Activated CD8-positive, alpha-beta T cell treated with anti-CD3 and anti-CD28 coated beads, Interleukin-2, amount 10 ng/mL, durations not matched to agents 7 days and 5 days (primary cell): ENCODE measurements at regions not wholly inside any gene's neighbourhood (a gene's known extent, or its start where the extent isn't known, plus 50 kb on each side); places are given as distances from the start of the nearest gene placed in this dataset.

Experiments used
- ATAC-seq: fragments of 150-1000 bp; cut with Tn5 transposase; one replicate; pipeline ENCODE4 v1.10.0; 2021; ENCODE audit warnings: moderate library complexity
- CTCF ChIA-PET: fragments of 350-600 bp; sonication (Branson Sonifier 250); formaldehyde crosslinking; loops from one replicate; lab custom pipeline; 2021; ENCODE audit warnings: antibody characterized with exemption; lab: Charles Lee
- POLR2A ChIA-PET: fragments of 350-600 bp; sonication (Branson Sonifier 250); formaldehyde crosslinking; loops from one replicate; lab custom pipeline; 2021; ENCODE audit warnings: antibody characterized with exemption; lab: Charles Lee
- DNase-seq: peaks from one replicate; pipeline ENCODE4 v3.0.0-alpha.2; 2020
- H3K27ac Mint-ChIP-seq: one replicate; pipeline ENCODE4 v1.8.0; 2021; ENCODE audit warnings: mild to moderate bottlenecking, mixed read lengths
- H3K27me3 Mint-ChIP-seq: one replicate; pipeline ENCODE4 v1.8.0; 2021; ENCODE audit warnings: low read depth, mixed read lengths
- H3K36me3 Mint-ChIP-seq: one replicate; pipeline ENCODE4 v1.8.0; 2021; ENCODE audit warnings: low read depth, mixed read lengths
- H3K4me1 Mint-ChIP-seq: one replicate; pipeline ENCODE4 v1.8.0; 2021; ENCODE audit warnings: low read depth, mixed read lengths
- H3K4me3 Mint-ChIP-seq: one replicate; pipeline ENCODE4 v1.8.0; 2021; ENCODE audit warnings: mild to moderate bottlenecking, mixed read lengths
- H3K9me3 Mint-ChIP-seq: one replicate; pipeline ENCODE4 v1.8.0; 2022; ENCODE audit warnings: mixed read lengths; ENCODE audit not compliant: insufficient read depth

DNA sequence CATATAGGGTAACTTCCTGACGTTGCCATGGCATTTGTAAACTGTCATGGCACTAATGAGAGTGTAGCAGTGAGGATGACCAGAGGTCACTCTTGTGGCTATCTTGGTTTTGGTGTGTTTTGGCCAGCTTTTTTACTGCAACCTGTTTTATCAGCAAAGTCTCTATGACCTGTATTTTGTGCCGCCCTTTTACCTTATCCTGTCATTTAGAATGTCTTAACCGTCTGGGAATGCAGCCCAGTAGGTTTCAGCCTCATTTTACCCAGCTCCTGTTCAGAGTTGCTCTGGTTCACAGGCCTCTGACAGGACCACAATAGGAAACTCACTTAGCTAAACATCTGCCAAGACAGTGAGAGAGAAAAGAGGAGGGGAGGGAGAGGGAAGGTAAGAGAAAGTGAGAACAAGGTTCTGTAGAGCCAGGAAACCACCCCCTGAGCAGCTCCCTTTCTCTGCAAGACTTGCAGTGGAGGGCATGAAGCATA lies 64.8 kb upstream of the PLEKHG3 start:
- Mint-ChIP-seq H3K4me1 (peaks cover 10% of the 10 kb centered on the region), H3K4me3 (no peak overlapping the region), H3K27me3 (peaks cover 25% of the 10 kb centered on the region), H3K9me3 (no peaks in the 10 kb centered on the region), H3K36me3 (no peaks in the 10 kb centered on the region), H3K27ac (no peak overlapping the region)
- peak; percentile 22 for ATAC-seq
- POLR2A ChIA-PET: no interaction called here
- no peak for DNase-seq
- CTCF ChIA-PET: interaction anchor here (0.9 kb wide), 1 partner anchor 253 kb away, joined by 3 read pairs; no protein-coding TSS in a partner anchor

DNA sequence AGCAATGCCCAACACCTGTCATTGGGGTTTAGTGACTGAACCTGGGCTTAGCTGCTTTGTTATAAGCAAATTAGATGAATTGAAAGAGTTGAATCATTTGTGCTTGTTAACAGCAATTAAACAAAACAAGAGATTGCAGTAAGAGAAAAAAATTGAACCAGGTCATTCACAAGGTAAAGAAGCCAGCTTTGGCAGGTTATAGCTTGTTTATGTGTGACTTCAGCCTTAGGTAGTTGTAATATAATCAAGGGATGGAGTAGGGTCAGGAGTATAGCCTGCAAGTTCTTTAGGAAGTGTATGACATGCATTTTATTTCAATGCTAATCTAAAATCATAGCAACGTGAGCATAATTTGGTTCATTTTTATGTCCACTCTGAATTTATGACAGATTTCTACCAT lies 63.4 kb upstream of the PLEKHG3 start:
- Mint-ChIP-seq H3K27ac (no peak overlapping the region), H3K4me1 (peaks cover 10% of the 10 kb centered on the region), H3K9me3 (no peaks in the 10 kb centered on the region), H3K36me3 (no peaks in the 10 kb centered on the region), H3K27me3 (peaks cover 22% of the 10 kb centered on the region), H3K4me3 (no peak overlapping the region)
- ATAC-seq (no peak), DNase-seq (no peak)
- POLR2A ChIA-PET: no interaction called here
- CTCF ChIA-PET: no interaction called here

DNA sequence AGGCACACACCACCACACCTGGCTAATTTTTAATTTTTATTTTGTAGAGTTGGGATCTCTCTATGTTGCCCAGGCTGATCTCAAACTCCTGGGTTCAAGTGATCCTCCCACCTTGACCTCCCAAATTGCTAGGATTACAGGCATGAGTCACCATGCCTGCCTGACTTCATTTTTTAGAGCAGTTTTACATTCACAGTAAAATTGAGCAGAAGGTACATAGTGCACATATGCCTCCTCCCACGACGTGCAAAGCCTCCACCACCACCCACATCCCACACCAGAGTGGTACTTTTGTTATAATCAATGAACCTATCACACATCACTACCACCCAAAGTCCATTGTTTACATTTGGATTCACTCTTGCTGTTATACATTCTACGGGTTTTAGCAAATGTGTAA lies 62.5 kb upstream of the PLEKHG3 start:
- Mint-ChIP-seq H3K9me3 (no peaks in the 10 kb centered on the region), H3K27ac (no peak overlapping the region), H3K4me3 (no peak overlapping the region), H3K36me3 (no peaks in the 10 kb centered on the region), H3K27me3 (peaks cover 22% of the 10 kb centered on the region), H3K4me1 (peaks cover 6% of the 10 kb centered on the region)
- CTCF ChIA-PET: interaction anchor here (1.4 kb wide), 1 partner anchor 108 kb away, joined by 3 read pairs; no protein-coding TSS in a partner anchor
- ATAC-seq (no peak), DNase-seq (no peak)
- POLR2A ChIA-PET: no interaction called here

DNA sequence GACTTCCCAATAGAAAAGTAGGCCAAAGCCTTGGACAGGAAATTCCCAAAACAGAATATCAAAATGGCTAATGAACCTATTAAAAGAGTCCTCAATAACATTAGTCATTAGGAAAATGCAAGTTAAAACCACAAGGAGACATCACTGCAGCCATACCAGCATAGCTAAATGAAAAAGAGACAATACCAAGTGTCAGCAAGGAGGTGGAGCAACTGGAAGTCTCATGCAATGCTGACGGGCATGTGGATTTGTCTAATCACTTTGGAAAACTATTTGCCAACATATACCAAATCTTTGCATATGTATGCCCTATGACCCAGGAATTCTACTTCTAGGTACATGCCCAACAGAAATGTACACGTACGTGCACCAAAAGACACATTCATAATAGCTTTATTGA lies 60.5 kb upstream of the PLEKHG3 start:
- no peak for ATAC-seq
- ChIA-PET CTCF (interaction anchor here (0.8 kb wide), 1 partner anchor 164 kb away, joined by 3 read pairs; no protein-coding TSS in a partner anchor), POLR2A (no interaction called here)
- no peaks in the 10 kb centered on the region for H3K36me3 Mint-ChIP-seq
- H3K9me3 Mint-ChIP-seq: no peaks in the 10 kb centered on the region
- H3K27me3 Mint-ChIP-seq: peaks cover 21% of the 10 kb centered on the region
- H3K4me1 Mint-ChIP-seq: peaks cover 4% of the 10 kb centered on the region
- no peak for DNase-seq
- H3K27ac Mint-ChIP-seq: no peak overlapping the region
- H3K4me3 Mint-ChIP-seq: no peak overlapping the region

DNA sequence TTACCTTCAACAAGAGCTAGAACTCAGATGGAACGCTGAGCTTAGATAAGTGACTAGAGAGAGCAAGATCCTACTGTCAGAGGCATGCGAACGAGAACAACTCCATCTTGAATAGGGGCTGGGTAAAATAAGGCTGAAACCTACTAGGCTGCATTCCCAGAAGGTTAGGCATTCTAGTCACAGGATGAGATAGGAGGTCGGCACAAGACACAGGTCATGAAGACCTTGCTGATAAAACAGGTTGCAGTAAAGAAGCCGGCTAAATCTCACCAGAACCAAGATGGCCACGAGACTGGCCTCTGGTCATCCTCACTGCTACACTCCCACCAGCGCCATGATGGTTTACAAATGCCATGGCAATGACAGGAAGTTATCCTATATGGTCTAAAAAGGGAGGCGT lies 59.6 kb upstream of the PLEKHG3 start:
- Mint-ChIP-seq H3K27ac (no peak overlapping the region), H3K27me3 (peaks cover 19% of the 10 kb centered on the region), H3K4me1 (no peaks in the 10 kb centered on the region), H3K4me3 (no peak overlapping the region), H3K36me3 (no peaks in the 10 kb centered on the region), H3K9me3 (no peaks in the 10 kb centered on the region)
- CTCF ChIA-PET: interaction anchor here (2.0 to 2.7 kb wide), 2 partner anchors 8 to 9 kb away, joined by 4 to 8 read pairs; no protein-coding TSS in a partner anchor
- ATAC-seq (no peak), DNase-seq (no peak)
- POLR2A ChIA-PET: no interaction called here

DNA sequence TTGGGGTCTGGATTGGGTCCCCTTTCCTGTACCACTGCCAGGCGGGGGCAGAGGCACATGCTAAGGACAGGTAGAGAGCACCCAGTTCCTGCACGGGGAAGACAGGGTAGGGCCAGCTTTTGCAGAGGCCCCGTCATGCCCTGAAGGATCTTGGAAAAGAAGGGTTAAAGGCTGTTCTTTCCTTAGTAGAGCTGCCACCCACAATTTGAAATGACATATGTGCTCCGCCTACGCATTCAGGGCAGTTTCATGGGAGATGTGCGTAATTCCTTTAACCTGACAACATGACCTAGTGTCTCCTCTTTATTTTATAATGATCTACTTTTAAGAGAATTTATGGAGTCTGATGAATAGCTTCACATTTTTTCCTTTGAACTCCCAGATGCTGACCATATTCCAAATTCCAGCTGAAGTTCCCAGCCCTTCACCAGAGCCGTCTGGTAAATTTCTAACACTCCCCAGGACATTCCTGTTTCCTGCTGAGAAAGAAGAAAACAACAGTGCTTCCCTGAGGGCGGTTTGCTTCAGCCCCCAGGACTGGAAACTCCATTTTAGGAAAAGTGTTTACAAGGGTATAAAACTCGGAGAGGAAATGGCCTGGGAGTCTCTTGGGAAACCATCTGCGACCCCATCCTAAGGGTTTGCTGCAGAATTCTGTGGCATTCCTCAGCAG lies 58.9 kb upstream of the PLEKHG3 start:
- ATAC-seq (no peak), DNase-seq (no peak)
- Mint-ChIP-seq H3K9me3 (no peaks in the 10 kb centered on the region), H3K27ac (no peak overlapping the region), H3K4me1 (no peaks in the 10 kb centered on the region), H3K36me3 (no peaks in the 10 kb centered on the region), H3K4me3 (no peak overlapping the region), H3K27me3 (peaks cover 23% of the 10 kb centered on the region)
- POLR2A ChIA-PET: no interaction called here
- CTCF ChIA-PET: interaction anchor here (2.0 to 2.7 kb wide), 2 partner anchors 9 kb away, joined by 4 to 8 read pairs; no protein-coding TSS in a partner anchor

DNA sequence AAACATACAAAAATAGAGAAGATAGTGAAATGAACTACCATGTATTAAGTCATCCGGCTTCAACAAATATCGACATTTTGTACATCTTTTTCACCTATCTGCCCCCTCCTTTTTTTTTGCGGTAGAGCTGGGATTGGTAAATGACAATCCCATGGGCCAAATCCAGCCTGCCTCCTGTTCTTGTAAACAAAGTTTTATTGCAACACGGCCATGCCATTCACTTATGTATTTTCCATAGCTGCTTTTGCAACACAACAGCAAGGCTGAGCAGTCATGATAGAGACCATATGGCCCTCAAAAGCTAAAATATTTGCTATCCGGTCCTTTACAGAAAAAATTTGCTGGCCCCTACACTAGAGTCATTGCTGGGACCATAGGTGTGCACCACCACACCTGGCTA lies 58.1 kb upstream of the PLEKHG3 start:
- H3K9me3 Mint-ChIP-seq: no peaks in the 10 kb centered on the region
- ATAC-seq: no peak
- H3K4me3 Mint-ChIP-seq: no peak overlapping the region
- H3K27ac Mint-ChIP-seq: no peak overlapping the region
- H3K27me3 Mint-ChIP-seq: peaks cover 22% of the 10 kb centered on the region
- POLR2A ChIA-PET: no interaction called here
- H3K36me3 Mint-ChIP-seq: no peaks in the 10 kb centered on the region
- H3K4me1 Mint-ChIP-seq: no peaks in the 10 kb centered on the region
- no peak for DNase-seq
- CTCF ChIA-PET: interaction anchor here (2.0 to 2.7 kb wide), 2 partner anchors 8 to 10 kb away, joined by 4 to 8 read pairs; no protein-coding TSS in a partner anchor

DNA sequence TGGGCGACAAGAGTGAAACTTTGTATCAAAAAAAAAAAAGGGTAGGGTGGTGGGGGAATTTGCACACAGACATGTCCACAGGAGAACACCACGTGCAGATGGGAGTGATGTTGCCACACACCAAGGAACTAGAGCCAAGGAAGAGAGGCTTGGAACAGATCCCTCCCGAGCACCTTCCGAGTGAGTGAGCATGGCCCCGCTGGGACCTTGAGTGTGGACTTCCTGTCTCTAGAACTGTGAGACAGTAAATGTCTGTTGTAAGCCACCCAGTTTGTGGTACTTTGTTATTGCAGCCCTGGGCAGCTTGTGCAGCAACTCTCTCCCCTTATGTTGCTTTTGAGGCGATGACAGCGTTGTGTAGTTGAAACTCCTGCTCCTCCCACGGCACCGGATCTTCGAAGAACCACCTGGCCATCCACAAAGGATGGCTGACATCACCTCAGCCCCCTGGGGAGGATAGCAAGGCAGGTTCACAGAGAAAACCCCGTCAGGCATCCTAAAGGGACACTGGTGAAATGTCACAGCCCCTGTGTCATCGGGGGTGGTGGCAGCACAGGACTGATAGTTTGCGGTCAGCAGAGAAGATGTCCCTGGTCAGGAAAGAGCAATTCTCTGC lies 54.7 kb upstream of the PLEKHG3 start:
- H3K27ac Mint-ChIP-seq: no peak overlapping the region
- peaks cover 7% of the 10 kb centered on the region for H3K4me1 Mint-ChIP-seq
- H3K36me3 Mint-ChIP-seq: no peaks in the 10 kb centered on the region
- H3K4me3 Mint-ChIP-seq: no peak overlapping the region
- CTCF ChIA-PET: no interaction called here
- POLR2A ChIA-PET: no interaction called here
- peaks cover 24% of the 10 kb centered on the region for H3K27me3 Mint-ChIP-seq
- no peak for DNase-seq
- H3K9me3 Mint-ChIP-seq: no peaks in the 10 kb centered on the region
- ATAC-seq: no peak

DNA sequence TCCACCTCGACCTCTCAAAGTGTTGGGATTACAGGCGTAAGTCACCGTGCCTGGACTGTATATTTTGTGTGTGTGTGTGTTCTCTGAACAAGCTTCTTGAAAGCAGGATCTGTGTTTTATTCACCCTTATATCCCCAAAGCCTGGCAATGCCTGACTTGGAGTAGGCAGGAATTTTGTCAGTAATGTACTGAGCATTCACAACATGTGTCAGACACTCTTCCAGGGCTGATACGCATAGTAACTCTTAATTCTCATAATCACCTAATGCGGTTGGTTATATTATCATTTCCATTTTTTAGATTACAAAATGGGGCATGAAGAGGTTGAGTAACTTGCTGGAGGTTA lies 50.4 kb upstream of the PLEKHG3 start:
- CTCF ChIA-PET: interaction anchor here (0.9 to 1.6 kb wide), 3 partner anchors 9 to 18 kb away, joined by 3 to 14 read pairs (median 4); no protein-coding TSS in a partner anchor
- Mint-ChIP-seq H3K27me3 (peaks cover 22% of the 10 kb centered on the region), H3K27ac (no peak overlapping the region), H3K4me1 (peaks cover 14% of the 10 kb centered on the region), H3K9me3 (no peaks in the 10 kb centered on the region), H3K4me3 (no peak overlapping the region), H3K36me3 (peaks cover 2% of the 10 kb centered on the region)
- POLR2A ChIA-PET: interaction anchor here (0.6 kb wide), 1 partner anchor 226 kb away, joined by 3 read pairs; no protein-coding TSS in a partner anchor
- ATAC-seq: no peak
- DNase-seq: no peak

DNA sequence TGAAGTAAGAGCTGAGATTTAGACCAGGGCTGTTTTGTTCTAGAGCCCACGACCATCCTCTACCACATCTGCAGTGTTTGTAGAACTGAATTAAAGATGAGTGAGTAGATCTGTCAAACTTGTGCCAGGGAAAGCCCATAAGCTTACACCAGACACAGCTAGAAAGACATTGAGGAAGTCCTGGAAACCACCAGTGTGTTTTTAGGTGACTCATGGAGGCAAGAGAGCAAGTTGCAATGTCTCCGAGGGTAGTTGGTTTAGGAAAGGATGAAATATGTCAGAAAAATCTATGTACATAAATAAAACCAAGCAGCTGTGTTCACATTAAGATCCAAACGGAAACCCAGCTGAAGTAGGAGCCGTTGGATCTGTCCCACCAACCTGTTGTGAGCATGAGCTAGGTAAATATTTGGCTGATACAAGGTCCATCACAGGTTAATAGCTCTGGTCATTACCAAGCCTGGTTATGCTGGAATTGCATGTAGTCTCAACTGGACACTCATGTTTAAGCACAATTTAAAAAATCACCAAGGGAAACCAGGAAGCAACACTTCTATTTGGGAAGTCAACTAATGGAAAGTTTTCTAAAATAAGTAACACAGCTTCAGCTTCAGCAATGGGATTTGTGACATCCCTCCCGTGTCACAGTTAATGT lies 49.9 kb upstream of the PLEKHG3 start:
- peaks cover 27% of the 10 kb centered on the region for H3K27me3 Mint-ChIP-seq
- peaks cover 2% of the 10 kb centered on the region for H3K36me3 Mint-ChIP-seq
- H3K27ac Mint-ChIP-seq: no peak overlapping the region
- peak; percentile 44 for ATAC-seq
- ChIA-PET CTCF (interaction anchor here (0.9 to 1.6 kb wide), 4 partner anchors 9 to 143 kb away, joined by 3 to 14 read pairs (median 4); no protein-coding TSS in a partner anchor), POLR2A (interaction anchor here (0.6 kb wide), 1 partner anchor 226 kb away, joined by 3 read pairs; no protein-coding TSS in a partner anchor)
- DNase-seq: peak; percentile 22
- H3K4me1 Mint-ChIP-seq: peaks cover 19% of the 10 kb centered on the region
- no peak overlapping the region for H3K4me3 Mint-ChIP-seq
- H3K9me3 Mint-ChIP-seq: no peaks in the 10 kb centered on the region
